Inferior parietal cortex (tissue), 1 donor: ENCODE measurements at regions not wholly inside any gene's neighbourhood (a gene's known extent, or its start where the extent isn't known, plus 50 kb on each side); places are given as distances from the start of the nearest gene placed in this dataset.

Experiments
- DNase-seq: peaks from one replicate; pipeline ENCODE4 v3.0.0-alpha.2; 2016; ENCODE audit errors: extremely low spot score

DNA sequence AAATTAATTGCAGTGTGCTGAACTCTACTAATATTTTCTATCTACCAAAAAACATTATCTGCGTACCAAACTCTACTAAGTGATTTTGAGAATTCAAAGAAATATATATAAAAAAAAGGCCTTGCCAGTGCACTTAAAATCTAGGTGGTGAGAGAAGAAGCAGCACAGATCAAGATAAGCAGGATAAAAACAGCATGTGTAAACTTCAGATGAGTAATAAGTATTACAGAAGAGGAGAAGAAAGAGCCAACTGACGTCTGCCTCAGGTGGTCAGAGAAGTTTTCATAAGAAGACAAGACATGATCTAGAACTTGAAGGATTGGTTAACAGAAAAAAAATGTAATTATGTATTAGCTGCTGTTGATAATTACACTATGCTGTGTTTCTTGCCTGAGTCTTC lies 166.4 kb downstream of the DUSP6 start:
- no peak for DNase-seq

DNA sequence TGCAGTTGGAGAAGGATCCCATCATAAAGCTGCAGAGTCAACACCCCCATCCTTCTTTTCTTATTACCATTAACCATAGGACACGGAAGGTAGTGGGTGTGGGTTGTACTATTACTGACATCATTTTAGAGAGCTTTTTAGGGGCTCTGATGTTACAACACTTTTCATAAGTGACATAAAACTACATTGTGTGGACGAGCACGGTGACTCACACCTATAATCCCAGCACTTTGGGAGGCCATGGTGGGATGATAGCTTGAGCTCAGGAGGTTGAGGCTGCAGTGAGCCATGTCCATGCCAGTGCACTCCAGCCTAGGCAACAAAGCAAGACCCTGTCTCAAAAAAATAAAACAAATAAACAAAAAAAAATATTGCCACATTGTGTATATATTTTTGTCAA lies 167.1 kb downstream of the DUSP6 start:
- no peak for DNase-seq

DNA sequence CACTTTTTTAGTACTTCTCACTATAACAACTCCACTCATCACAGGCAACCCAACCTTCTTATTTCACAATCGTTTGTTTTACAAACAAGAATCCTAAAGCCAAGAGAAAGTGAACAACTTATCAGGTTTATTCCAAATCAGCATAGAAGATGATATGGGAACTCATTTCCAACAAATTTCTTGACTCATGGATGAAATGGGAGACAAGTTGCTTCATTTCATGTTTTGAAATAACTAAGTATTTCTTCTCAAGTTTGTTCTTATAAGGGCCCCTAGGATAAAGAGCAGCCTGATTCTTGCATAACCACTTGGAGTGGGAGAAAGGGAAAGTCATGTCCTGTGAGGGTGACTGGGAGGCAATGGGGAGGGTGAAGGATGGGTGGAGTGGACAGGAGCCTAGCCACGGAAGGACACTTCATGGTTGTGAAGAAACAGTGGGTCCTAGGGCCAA lies 168.3 kb downstream of the DUSP6 start:
- DNase-seq: no peak

DNA sequence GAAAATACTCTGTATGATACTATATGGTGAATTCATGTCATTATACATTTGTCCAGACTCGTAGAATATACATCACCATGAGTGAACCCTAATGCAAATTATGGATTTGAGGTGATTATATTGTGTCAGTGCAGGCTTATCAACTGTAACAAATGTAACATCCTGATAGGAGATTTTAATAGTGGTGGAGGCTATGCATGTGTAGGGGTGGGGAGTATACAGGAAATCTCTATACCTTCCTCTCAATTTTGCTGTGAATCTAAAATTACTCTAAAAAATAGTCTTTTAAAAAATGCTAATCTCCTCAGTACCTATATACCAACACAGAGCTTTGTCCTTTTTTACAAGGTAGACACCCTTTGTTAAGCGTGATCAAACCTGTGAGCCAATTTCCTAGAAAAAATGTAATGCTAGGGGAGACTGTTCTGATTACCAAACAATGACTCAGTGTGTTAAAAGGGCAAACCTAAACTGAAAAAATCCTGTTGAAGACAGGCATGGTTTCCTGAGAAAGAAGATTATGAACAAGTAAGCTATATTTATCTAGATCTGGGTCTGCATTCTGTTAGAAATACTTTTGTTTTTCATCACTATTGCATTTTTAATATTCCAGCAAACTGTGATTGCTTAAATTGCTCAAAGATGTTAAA lies 170.9 kb downstream of the DUSP6 start:
- no peak for DNase-seq

DNA sequence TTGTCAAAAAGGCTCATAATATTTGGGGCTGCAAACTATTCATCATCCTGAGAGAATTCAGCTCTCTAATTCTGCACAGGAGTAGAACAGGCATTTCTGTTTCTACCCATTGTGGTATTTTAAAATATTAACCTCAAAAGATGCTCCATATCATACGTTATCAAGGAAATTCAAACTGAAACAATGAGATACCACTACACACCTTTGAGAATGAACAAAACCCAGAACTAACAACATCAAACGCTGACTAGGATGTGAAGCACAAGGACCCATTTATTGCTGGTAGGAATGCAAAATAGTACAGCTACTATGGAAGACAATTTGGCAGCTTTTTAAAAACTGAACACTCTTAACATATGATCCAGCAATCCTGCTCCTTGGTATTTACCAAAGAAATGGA lies 171.8 kb downstream of the DUSP6 start:
- DNase-seq: no peak

DNA sequence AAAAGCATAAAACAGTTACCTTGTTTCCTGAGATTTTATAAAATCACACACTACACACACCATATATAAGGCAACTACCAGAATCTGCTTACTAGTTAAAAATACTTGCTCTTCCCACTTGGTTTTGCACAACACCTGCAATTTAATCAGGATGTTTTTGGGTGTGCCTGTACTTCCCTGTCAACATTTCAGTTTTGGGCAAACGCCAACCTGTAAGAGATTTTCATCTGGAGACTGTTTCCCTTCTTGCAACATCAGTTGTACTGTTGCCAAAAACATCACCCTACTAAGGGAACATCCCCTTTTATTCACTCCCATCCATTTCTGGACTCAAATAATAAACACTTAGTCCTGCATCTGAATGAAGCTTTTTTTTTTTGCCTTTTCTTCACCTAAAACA lies 172.3 kb downstream of the DUSP6 start:
- no peak for DNase-seq

DNA sequence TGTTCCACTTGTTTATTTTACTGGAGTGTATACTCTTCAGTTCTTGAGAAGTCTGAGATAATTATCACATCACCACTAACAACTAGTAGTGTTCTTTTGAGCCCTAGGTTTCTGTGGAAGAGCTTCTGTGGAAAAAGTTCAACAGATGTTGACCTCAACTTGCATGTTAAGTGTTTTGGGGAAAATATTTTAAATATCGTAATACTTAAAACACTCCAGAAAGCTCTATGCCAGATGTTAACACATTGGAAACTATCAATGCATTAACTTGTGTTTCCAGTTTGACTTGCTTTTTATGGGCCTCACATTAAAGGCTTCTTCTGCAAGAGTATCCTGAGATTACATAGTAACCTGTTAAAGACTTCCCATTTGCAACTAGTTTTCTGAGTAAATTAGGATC lies 173.1 kb downstream of the DUSP6 start:
- no peak for DNase-seq

DNA sequence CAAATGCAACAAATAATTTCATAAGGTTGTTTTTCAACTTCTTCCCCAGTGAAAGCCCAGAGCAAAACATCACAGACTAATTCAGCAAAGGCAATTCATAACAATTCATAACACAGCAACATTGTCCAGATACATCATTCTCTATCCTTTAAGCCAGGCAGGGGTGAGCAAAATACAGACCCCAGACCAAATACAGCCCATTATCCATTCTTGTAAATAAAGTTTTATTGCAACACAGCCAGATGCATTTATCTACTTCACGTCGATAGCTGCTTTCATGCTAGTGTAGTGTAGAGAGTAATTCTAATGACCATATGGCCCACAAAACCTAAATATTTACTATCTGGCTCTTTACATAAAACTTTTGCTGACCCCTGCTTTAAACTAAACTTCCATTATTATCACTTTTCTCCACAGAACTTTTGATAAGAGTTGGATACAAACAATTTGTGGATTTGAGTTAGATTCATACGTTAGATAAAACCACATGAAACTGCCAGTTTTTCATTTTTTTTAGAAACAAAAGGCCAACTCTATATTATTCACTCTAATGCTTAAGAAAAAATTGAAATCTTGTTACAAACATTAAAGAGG lies 174.4 kb downstream of the DUSP6 start:
- DNase-seq: no peak

DNA sequence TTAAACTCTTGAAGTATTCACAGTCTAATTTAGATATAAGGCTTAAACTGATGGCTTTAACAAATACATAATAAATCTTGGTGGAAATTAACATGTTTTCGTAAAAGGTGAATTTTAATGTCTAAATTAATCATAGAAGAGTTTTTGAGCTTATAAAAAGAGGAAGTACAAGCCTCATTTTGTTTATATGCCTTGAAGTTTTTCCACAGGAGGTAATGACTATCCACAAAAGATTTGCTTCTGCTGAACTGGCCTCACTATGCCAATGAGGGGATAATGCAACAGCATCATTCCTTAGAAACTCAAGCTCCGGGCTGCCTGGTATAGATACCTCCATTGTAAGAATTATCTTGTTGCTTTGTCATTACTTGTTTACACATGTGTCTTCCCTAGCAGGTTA lies 175.6 kb downstream of the DUSP6 start:
- no peak for DNase-seq

DNA sequence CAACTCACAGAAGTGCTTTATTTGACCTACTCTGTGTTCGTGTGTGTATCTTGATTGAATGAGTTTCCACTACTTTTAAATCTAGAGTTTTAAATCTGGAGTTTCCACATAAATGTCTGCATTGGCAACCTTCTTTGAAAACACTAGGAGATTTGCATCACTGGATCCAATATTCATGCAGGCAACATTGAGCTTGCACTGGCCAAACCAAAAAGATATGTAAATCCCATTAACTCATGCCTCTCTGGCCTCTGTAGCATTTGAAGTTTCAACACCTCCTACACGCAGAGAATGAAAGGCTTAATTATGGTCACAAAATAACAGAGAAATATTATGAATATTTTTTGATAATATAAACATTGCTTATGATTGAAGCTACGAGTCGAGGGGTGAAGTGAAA lies 178.6 kb downstream of the DUSP6 start:
- DNase-seq: no peak

DNA sequence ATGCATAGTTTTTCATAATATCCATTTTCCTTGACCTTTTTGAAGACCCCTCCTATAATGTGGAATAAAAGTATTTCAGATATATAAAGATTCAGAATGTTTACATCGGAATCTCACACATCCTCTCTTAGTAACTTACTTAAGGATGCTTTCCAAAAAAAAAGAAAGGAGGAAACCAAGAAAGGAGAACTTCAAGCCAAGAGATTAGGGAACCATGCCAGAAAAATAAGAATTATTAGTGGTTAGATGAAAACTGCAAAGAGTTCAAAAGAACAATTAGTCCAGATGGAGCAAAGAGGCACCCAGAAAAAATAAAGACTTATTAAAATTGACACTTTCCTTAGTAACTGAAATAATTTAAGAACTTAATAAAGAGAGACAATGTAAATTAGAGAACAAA lies 179.2 kb downstream of the DUSP6 start:
- no peak for DNase-seq

DNA sequence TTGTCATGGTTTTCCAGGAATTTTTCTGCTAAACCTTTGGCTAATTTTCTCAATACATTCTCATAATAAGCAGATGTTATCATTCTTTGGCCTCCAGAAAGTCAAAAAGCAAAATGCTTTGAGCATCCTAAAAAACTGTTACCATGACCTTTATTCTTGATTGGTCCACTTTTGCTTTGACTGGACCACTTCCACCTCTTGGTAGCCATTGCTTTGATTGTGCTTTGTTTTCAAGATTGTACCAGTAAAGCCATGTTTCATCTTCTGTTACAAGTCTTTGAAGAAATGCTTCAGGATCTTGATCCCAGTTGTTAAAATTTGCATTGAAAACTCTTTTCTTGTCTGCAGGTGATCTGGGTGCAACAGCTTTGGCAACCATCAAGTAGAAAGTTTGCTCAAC lies 180.1 kb downstream of the DUSP6 start:
- no peak for DNase-seq

DNA sequence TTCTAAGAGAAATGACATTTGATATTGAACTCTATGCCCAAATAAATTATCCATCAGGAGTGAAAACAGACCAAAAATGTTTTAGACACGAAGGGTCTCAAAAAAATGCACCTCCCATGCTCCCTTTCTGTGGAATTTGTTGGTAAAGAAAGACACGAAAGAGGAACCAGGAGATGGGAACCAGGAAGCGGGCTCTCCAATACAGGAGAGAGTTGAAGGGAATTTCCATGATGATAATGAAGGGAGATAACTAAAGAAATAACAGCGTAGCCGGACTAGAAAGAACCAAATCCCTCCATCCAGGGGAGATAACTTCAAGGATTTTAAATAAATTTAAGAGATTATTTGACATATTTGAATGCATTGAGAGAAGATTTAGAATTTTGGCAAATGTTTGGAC lies 183.0 kb downstream of the DUSP6 start:
- DNase-seq: no peak

DNA sequence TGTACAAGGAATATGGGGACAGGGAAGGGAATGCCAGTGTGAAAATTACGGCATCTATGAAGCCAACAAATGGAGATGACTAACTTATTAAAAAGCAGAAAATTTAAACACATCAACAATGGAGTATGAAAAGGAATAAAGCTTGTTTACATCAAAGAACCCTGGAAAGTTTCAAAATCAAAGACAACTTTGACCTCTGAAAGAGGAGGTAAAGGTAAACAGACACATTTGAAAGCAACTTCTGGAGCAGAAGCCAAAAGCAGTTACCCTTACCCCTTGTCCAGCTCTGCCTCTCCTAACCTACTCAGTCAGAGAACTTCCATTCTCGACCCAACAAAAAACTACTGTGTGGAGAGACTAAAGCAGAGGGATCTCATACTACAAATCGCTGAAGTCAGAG lies 184.3 kb downstream of the DUSP6 start:
- no peak for DNase-seq

DNA sequence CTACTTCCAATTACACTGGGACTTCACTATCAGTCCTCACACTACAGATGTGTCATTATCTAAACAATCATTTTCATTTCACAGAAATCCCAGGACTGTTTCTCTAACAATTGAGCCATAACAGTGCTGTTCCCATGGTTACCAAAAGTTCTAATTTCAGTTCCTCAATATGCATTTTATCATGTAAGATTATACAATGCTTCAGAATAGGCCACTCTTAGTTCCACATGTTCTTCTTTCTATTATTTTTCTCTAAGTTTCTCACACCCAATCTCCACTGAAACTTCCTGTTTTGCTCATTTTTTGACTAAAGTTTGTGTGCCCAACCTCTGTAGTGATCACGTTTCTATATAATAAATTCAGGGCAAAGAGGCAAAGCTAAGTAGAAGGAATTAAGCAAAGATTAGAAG lies 185.8 kb downstream of the DUSP6 start:
- DNase-seq: peak; percentile 38

DNA sequence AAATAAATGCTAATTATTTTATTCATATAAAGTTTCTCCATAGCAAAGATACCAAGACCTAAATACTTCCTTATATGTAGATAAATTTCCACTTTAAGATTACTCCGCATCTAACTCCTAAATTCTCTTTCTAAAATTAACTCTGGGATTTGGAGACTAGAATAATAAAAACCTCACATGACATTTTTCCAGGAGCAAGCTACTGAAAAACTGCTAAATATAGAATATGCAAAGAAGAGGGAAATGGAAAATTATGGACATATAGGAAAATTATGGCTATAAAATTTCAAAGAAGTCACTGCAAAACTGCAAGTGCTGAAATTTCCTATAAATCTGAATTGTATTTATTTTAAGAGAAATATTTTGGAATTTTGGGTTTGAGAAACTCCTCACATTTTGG lies 186.2 kb downstream of the DUSP6 start:
- DNase-seq: no peak

DNA sequence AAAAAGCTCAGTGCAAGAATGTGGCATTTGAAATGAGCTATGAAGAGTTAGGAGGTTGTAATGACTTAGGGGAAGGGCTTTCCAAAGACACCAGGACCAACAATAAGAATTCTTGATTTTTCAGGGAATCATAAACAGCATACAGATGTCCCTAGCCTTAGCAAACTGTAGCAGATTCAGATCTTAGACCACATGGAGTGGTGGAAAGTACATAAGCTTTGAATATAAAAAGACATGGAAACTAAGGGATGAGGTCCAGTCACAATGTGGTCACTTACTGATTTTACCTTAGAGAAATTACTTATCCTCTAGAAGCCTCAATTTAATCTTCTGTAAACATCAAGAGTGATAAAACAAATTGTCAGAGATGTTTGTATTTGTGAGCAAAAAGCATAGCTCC lies 186.6 kb downstream of the DUSP6 start:
- no peak for DNase-seq

DNA sequence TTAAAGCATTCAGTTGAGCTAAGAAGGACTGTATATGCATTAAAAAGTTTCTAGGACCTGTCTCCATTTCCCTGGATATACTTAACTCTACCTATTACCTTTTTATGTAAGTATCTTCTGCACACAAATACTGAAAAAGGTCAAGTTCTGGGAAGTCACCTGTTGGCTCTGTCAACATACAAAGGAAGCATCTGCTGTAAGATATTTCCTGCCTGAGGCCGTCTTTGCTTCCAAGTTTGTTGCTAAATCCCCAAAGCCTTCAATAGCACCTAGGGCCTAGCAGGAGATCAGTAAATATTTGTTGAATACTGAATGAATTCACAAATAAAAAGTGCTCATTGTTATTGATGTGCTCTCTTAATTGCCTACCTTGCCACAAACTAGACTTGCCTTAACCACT lies 188.4 kb downstream of the DUSP6 start:
- no peak for DNase-seq

DNA sequence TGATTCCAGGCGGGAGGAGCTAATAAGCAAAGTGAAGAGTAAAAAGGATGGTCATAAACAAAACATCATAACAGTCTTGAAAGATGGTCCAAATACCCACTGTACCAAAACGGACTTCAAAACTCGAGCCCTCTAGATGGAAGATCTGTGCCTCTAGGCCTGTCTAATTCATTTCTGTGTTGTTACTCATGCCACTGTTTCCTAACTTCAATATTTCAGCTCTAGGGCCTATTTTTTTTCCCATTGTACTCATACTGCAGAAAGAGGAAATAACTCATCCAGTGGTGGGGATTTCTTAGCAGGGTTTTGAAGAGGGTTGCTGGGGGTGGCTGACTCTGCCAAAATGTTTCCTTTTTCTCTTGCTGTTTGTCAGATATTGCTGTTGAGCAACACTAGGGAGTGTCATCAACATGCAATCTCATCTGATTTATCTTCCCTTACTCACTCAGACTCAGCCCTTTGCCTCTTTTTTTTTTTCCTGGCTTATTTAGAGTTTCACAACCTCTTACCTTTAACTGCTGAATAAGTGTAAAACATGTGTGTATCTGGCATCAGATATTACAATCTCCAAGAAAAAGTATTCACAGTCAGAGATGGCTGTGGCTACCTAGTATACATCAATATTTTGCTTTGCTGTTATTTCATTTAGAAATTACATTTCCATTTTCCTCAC lies 189.6 kb downstream of the DUSP6 start:
- DNase-seq: no peak

DNA sequence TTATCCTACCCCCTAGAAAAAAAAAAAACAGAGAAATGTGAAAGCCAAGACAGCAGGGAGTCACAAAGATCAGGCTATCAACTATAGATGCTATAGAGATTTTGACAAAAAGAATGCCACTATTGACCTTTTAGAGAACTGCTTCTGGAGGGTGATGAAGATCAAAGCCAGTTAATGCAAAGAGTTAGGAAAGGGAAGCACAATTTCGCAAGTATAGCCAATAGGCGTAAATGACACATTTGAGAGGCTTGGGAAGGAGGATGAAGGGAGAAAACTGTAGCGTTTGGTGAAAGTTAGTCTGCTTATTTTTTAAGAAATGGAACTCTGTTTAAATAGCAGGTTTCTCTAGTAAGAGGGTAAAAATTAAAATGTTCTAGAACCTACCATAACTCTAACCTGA lies 190.7 kb downstream of the DUSP6 start:
- no peak for DNase-seq

DNA sequence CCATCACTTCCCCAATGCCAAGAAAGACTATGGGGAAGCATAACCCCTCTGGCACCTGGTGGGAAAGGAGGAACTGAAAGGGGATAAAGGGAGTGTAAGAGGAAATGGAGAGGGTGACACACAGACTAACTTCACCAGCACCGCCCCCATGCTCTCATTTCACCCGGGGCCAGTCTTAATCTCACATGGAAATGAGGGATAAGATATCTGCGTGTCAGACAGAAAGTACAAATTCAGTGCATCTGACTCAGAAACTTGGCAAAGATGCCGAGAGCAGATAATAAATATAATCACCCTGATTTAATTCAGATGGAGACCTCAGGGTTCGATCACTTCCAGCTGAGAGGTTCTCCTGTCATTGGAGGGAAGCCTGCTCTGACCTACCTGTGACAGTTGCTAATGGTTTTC lies 191.6 kb downstream of the DUSP6 start:
- DNase-seq: no peak

DNA sequence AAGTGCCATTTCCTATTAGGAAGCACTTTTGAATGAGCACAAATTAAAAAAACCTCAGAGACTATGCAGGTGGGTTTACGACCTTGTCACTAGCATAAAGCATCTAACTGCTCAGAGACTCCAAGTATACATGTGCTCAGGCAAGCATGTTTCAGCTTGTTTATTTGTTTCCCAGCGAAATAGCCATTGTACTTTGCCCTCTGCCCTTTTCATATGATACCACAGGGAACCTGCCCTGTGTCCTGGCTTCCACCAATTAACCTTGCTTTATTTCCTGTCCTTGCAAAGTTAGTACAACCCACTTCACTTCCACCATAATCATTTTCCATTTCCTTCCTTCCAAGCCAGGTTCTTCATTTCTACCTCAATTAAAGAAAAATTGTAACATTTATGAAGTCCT lies 194.9 kb downstream of the DUSP6 start:
- no peak for DNase-seq

DNA sequence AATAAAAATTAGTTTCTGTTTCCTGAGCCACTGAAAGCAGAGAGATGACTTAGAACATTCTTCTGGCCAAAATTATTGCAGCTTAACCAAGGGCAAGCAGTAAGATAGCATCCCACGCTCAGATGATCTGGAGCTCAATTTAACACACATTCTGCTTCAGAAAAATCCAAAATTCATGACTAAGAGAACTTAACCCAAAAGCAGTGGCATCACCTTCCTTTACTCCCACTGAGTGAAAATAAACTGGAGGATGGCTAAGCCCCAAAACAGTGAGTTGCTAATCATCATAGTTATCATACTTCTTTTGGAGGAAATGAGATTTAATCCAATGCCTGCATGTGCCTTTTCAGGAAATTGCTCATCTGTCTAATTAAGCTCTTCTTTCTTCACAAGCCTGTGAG lies 195.4 kb downstream of the DUSP6 start:
- no peak for DNase-seq

DNA sequence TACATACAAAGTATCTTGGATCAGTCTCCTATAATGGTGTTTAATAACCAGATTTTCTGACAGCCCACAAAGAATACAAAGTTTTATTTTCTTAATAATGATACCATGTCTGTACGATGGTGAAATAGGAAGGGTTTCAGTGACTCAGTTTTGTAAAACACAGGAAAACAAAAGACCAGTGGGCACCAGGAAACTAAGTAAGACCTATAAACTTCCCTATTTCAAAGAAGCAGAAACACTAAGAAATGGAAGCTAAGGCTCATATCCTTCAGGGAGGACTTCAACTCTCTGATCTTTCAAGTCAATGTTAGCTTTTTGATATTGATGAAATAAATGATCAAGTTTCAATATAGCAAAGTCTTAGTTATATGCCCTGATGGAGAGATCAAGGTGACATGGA lies 196.0 kb downstream of the DUSP6 start:
- no peak for DNase-seq
